A172 (cell line): ENCODE measurements at regions not wholly inside any gene's neighbourhood (a gene's known extent, or its start where the extent isn't known, plus 50 kb on each side); places are given as distances from the start of the nearest gene placed in this dataset.
"Not testable (repeated sequence)": the region's sequence is repeated elsewhere in the genome, so short reads cannot be mapped to it uniquely, and the experiment has no call there.

Source experiments
- DNase-seq: peaks from one replicate; pipeline ENCODE4 v3.0.0-alpha.2; 2015; ENCODE audit warnings: low spot score

GRCh38 chr18:78499586-78499985 lies 480.0 kb upstream of the SALL3 start:
- no peak for DNase-seq

GRCh38 chr18:78501251-78501650 lies 478.4 kb upstream of the SALL3 start:
- no peak for DNase-seq

GRCh38 chr18:78503129-78503528 lies 476.5 kb upstream of the SALL3 start:
- no peak for DNase-seq

- DNase-seq = no peak
Measured at GRCh38 chr18:78505851-78506461, 473.7 kb upstream of the SALL3 start.

DNA sequence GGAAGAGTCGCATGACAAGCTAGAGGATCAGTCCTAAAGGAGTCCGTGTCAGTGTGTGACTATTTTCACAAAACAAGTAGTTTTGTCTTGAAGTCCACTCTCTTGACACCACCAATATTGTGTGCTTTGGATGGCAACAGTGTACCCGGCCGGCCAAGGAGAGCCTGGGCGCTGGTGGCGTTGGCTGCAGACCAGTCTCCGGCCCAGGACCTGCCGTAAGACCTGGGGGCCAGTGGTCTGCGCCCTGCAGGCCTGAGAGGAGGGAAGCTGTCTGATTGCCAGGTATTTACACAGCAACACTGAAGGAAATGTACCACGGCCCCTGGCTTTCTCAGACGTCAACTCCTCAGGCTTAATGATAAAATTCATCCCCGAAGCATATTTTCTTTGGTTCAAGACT lies 472.4 kb upstream of the SALL3 start:
- no peak for DNase-seq

GRCh38 chr18:78508228-78508824 lies 471.3 kb upstream of the SALL3 start:
- DNase-seq = not testable (repeated sequence)

GRCh38 chr18:78510091-78510490 lies 469.5 kb upstream of the SALL3 start:
- DNase-seq = no peak

- no peak for DNase-seq
Measured at GRCh38 chr18:78510636-78511035, 469.0 kb upstream of the SALL3 start.

DNA sequence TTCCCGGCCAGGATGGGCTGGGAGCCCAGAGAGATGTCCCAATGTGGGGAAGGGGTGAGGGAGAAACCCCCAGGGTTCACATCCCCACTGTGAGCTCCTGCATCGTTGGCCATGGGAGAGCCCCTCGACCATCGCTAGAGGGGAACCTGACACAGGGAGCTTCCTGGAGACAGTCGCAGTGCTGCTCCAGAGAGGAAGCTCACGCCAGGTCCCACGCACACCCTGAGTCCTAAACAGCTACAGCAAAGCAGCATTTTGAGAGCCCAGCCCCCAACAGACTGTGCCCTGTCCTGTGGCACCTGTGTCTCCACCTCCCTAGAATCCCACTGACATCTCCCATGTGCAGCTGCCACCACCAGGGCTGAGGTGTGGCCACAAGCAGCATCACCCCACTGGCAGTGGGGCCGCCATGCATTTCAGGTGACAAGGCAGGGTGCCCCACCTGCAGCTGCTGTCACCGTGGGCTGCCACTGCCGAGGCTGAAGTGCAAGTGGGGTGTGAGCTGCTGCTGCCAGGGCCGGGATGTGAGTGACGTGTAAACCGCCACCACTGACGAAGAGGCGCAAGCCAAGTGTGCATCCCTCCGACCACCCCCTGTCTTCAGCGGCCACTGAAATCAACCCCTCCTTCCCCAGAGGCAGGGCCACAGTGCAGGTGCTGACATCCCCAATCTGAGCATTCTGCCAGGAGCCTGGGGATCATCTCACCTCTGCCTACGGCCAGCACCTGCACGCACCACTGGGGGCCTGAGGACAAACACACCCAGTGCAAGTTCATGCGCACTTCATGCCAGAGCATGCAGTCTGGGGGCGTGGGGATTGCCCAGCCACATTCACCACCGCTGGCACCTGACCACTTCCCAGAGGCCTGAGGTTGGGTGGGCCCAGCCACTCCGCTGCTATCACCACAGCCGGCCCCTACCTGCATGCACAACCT lies 467.7 kb upstream of the SALL3 start:
- DNase-seq = no peak

GRCh38 chr18:78514910-78515670 lies 464.5 kb upstream of the SALL3 start:
- no peak for DNase-seq

- DNase-seq = no peak
Measured at GRCh38 chr18:78517328-78517727, 462.3 kb upstream of the SALL3 start.

DNA sequence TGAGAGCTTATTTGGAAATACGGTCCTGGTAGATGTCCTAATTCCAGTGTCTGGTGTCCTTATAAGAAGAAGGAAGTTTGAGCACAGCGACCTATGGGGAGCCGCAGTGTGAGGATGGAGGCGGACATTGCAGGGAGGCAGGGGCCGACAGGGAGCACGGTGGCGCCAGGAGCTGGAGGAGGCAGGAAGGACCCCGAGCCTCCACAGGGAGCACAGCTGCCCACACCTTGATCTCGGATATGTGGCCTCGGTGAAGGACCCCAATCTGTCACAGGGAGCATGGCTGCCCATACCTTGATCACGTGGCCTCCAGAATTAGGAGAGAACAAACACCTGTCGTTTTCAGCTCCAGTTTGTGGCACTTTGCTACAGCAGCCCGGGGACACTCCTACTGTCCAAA lies 461.6 kb upstream of the SALL3 start:
- no peak for DNase-seq

DNA sequence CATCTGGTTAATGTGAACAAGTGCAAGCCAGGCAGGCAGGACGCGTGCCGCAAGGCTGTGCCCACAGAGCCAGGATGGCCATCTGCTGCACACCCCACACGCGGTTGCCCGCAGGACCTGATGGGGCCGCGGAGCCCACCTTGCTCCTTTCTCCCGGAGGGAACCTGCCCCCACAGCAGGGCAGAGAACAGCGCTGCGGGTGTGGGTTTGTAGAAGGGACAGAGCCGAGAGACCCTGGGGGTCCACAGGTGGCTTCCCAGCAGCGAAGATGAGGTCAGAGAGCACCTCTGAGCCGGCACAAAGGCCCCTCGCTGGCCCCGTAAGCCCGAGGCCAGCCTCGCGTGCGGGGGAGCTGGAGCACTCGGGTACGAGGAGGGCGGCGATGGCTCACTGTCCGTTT lies 460.8 kb upstream of the SALL3 start:
- DNase-seq = no peak

DNA sequence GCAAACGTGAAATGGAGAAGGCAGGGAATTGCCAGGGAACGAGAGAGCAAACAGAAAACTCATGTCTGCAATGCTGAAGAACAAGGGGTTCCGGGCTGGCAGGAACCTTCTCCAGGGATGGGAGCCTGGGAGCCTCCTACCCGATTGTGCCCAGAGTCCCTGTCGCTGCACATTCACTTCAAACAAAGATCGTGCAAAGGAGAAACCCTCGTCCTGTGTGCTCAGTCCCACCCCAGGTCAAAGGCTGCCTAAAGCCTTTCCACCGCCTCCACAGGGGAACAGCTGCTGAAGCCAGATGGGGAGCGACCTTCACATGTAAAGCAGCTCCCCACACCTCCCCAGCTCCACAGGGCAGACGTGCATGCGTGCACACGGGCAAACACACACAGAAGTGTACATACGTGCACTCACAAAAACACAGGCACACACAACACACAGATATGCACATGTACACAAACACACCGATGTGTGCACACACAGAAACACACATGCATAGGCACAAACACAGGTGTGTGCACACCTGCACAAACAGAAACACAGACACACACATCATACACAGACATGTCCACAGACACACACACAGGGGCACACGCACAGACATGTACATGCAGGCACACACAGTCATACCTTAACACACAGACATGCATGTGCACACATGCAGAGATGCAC lies 460.1 kb upstream of the SALL3 start:
- DNase-seq = no peak

DNA sequence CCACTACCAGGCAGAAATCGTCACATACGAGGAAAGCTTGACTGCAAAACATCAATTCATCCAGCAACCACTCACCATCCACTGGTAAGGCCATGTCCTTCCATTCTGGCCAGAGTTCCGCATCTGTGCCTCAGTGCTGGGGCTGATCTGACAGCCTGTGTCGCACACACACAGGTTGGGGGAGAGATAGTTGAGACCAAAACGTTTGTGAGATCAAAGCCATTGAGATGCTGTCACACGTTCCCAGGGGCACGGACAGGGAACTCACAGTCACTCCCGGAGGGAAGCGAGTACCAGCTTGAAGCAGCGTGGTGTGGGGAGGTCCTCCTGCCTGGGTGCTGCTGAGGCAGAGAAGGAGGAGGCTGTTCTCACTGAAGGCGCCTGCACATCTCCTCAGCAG lies 458.5 kb upstream of the SALL3 start:
- DNase-seq = no peak

- no peak for DNase-seq
Measured at GRCh38 chr18:78521744-78522143, 457.9 kb upstream of the SALL3 start.

- DNase-seq = no peak
Measured at GRCh38 chr18:78522507-78522906, 457.1 kb upstream of the SALL3 start.

DNA sequence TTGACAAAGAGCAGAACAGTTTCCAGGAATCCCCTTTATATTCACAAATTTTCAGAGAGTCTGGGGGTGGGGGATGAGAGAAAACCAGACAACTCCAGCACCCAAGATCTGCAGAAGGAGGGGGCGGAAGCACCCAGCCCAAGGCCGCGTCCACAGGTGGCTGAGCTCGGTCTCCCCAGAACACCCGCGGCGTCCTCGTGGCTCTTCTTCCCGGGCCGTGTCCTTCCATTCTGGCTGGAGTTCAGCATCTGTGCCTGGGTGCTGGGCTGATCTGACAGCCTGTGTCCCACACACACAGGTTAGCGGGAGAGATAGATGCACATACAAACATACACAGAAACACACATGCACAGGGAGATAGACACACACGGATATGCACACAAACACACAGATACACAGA lies 455.8 kb upstream of the SALL3 start:
- no peak for DNase-seq

GRCh38 chr18:78525366-78526111 lies 454.1 kb upstream of the SALL3 start:
- DNase-seq = no peak

DNA sequence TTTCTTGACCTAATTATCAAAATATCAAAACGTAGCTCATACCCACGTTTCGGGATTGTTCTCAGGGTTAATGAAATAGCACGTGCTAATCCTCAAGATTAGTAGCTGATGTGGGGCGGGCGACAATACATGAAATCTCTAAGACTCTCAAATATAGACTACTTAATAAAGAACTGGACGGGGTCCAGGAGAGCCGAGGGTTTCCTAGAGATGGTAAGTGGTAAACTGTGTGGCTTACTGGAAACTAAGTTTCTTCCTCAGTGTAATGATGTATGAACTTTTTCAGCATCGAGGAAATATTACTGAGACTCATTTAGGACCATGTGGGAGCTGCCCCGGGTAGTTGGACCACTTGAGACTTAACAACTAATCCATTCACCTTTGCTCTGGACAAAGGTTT lies 453.3 kb upstream of the SALL3 start:
- DNase-seq = no peak
